HG03196 (cell line): ENCODE measurements at regions not wholly inside any gene's neighbourhood (a gene's known extent, or its start where the extent isn't known, plus 50 kb on each side); places are given as distances from the start of the nearest gene placed in this dataset.
"Not testable (repeated sequence)": the region's sequence is repeated elsewhere in the genome, so short reads cannot be mapped to it uniquely, and the experiment has no call there.

Source experiments
- ATAC-seq: cut with Tn5 transposase; IDR thresholded peaks from one replicate; pipeline ENCODE4 v1.9.1; 2021; ENCODE audit not compliant: unreplicated experiment

GRCh38 chr20:52446421-52447224 lies 255.0 kb upstream of the ZFP64 start:
- ATAC-seq = no peak

- no peak for ATAC-seq
Observed at GRCh38 chr20:52444455-52444854, 252.9 kb upstream of the ZFP64 start.

DNA sequence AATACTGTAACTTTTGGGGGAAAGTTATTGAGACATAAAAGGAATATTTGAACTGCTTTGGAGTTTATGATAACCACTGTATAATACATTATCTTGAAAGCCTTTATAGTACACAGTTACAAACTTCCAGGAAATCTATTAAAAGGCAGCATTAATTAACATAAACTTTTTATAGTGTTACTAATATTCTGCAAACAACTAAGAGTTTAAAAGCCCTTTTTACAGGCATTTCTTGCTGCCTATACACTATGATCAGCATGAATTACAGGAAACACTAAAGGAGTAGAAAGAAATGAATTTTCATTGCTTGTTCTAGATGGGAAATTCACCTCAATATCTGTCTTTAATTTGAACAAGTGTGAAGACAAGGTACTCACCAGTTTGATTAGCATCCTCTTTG lies 252.3 kb upstream of the ZFP64 start:
- ATAC-seq = no peak

DNA sequence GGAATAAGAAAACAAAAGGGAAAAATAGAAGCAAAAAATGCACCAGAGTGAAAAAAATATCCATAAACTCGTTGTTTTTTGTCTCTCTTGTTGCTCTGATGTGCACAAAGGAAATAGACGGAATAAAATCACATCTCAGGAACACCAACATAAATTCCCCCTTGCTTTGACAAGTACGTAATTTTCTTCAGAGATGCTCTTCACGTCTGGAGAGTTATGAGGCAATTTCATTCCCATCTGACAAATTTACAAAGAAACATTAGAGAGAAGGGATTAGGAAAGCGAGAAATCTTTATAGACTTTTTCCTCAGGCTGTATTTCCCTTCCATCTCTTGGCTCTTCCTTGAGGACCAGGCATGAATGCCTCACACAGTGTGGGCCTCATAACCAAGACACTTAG lies 250.1 kb upstream of the ZFP64 start:
- no peak for ATAC-seq

DNA sequence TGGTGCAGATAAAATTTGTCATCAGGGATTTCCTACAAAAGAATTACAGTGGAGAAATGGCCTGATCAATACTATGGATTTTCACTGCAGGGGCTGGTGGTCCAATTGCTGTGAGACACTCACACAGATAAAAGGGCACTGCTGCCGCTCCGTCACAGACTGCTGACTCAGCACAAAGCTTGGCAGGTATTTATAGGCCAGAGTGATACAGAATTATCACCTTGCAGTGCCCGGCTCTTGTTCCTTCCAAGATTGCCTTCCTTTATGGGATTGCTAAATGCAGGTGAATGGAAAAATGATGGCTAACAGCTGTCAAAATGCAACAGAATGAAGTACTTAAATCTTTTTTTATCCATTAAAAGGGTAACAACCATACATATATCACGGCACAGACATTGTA lies 247.8 kb upstream of the ZFP64 start:
- no peak for ATAC-seq

GRCh38 chr20:52438326-52438963 lies 246.9 kb upstream of the ZFP64 start:
- ATAC-seq = no peak

GRCh38 chr20:52434453-52434852 lies 242.9 kb upstream of the ZFP64 start:
- no peak for ATAC-seq

- no peak for ATAC-seq
Observed at GRCh38 chr20:52434041-52434425, 242.5 kb upstream of the ZFP64 start.

DNA sequence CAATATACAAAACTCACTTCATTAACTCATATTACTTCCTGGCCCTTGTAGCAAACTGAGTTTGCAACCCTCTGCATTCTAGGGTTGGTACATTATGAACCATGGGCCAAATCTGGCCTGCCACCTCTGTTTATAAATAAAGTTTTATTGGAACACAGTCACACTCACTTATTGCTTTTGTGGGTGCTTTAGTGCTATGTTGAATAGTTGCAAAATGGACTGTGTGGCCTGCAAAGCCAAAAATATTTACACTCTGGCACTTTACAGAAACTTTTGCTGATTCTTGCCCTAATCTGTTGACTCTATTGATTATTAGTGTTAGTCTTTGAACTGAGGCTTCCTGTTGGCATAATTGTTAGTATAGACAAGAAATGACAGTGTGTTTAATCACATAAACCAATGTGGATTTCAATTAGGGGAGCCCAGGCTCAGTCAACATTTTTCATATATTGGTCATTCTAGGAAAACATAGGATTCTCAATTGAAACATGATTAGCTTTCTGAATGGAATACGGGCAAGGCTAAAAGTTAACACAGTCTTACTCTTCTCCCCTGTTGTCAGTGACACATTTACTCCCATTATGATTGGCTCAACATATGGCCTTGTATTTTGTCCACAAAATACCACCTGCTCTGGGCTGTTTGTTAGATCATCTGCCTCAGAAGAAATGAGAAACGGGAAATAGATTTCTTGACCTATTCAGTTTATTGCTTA lies 241.9 kb upstream of the ZFP64 start:
- ATAC-seq = no peak

GRCh38 chr20:52432740-52433139 lies 241.2 kb upstream of the ZFP64 start:
- no peak for ATAC-seq

GRCh38 chr20:52429029-52429428 lies 237.4 kb upstream of the ZFP64 start:
- ATAC-seq = no peak

DNA sequence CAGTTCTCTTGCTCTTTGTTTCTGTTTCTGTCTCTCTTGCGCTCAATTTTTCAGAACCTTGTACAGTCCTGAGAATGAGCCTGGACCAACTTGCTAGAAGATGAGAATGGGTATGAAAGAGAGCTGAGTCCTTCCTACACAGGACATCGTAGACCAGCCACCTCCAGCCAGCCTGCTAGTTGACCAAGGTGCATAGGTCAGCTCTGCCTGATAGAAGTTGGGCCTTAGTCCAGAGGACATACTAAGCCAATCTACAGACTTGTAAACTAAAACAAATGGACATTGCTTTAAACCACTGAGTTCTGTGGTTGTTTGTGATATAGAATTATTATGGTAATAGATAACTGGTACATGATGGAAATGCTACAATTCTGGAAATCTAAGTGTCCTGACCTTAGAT lies 236.4 kb upstream of the ZFP64 start:
- ATAC-seq = no peak

GRCh38 chr20:52426856-52427255 lies 235.3 kb upstream of the ZFP64 start:
- no peak for ATAC-seq

- ATAC-seq = no peak
Observed at GRCh38 chr20:52425701-52426100, 234.1 kb upstream of the ZFP64 start.

DNA sequence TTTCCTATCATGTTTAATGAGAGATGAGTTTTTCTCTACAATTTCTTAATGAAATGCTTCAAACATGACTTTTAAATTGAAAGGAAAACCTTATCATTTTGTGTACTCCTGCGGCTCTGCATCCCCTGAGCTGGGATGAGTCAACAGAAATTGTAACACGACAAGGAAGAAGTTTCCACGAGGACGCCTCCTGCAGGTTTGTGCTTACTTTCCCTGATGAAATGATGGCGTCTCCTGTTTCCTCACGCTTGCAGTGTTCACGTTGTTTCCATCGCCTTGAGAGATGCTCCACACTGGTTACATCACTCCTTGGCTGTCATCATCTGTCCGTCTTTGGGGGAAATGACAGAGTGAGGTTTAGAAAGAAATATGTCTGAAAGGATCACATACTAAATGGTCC lies 233.7 kb upstream of the ZFP64 start:
- ATAC-seq = no peak

- ATAC-seq = not testable (repeated sequence)
Observed at GRCh38 chr20:52424357-52424942, 232.9 kb upstream of the ZFP64 start.

DNA sequence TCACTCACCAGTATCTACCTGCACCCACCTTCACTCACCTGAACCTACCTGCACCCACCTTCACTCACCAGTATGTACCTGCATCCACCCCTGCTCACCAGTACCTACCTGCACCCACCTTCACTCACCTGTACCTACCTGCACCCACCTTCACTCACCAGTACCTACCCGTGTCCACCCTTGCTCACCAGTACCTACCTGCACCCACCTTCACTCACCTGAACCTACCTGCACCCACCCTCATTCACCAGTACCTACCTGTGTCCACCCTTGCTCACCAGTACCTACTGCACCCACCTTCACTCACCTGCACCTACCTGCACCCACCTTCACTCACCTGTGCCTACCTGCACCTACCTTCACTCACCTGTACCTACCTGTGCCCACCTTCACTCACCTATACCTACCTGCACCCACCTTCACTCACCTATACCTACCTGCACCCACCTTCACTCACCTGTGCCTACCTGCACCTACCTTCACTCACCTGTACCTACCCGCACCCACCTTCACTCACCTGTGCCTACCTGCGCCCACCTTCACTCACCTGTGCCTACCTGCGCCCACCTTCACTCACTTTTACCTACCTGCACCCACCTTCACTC lies 232.1 kb upstream of the ZFP64 start:
- ATAC-seq = not testable (repeated sequence)

DNA sequence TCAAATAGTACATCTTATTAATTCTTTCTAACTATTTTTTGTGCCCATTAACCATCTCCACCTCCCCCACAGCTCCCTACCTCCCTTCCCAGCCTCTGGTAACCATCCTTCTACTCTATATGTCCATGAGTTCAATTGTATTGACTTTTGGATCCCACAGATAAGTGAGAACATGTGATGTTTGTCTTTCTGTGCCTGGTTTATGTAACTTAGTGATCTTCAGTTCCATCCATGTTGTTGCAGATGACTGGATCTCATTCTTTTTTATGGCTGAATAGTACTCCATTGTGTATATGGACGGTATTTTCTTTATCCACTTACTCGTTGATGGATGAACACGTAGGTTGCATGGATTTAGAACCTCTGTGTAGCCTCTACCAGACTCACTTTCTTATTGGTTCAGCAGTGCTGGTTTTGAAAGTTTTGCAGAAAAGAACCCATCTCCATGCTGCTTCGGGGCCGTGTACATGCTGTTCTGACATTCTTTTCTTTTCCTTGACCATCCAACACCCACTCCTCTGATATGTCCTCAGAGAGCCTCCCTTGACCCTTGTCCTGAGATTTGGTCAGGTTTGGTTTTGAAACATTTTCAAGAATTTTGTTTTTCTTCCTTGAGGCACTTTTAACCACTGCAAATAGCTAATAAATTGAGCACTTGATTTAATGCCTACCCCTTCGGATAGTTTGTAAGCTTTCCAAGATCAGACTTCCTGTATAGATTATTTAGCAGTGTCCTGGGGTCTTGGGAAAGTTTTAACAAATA lies 231.2 kb upstream of the ZFP64 start:
- no peak for ATAC-seq

DNA sequence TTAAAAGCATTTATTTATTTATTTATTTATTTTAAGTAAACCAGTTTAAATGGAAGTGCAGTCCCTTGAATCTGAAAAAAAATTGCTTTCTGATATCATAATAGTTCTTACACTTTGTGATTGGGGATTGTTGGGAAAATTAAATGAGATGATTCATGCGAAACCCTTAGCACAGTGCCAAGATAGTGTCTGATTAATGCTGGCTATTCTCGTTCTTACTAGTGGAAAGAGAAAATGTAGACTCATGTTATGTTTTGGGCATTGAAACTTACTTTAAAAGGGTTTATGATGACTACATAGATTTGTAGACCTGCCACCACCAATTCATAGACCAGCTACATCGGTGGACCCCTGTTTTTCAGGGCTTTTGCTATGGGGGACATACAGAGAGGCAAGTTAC lies 229.2 kb upstream of the ZFP64 start:
- no peak for ATAC-seq

GRCh38 chr20:52419205-52419604 lies 227.6 kb upstream of the ZFP64 start:
- no peak for ATAC-seq

DNA sequence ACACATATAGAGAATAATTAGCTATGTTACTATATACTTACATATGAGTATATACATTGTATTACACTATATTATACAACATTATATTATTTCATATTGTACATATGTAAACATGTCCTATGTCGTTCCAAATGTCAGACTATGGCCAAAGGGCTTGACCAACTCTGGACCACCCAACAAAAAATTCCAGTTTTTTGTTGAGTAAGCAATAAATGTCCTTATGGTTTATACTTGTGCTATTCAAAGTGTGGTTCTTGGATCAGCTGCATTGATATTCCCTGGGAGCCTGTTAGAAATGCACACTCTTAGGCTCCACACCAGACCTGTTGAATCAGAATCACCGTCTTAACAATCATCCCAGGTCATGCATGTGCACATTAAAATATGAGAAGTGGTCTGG lies 225.4 kb upstream of the ZFP64 start:
- no peak for ATAC-seq
